GM19324 (cell line): ENCODE measurements at regions not wholly inside any gene's neighbourhood (a gene's known extent, or its start where the extent isn't known, plus 50 kb on each side); places are given as distances from the start of the nearest gene placed in this dataset.
"Not testable (repeated sequence)": the region's sequence is repeated elsewhere in the genome, so short reads cannot be mapped to it uniquely, and the experiment has no call there.

Source experiments
- ATAC-seq: cut with Tn5 transposase; IDR thresholded peaks from one replicate; pipeline ENCODE4 v1.9.1; 2021; ENCODE audit warnings: mild to moderate bottlenecking, moderate library complexity; ENCODE audit not compliant: unreplicated experiment, low FRiP score

DNA sequence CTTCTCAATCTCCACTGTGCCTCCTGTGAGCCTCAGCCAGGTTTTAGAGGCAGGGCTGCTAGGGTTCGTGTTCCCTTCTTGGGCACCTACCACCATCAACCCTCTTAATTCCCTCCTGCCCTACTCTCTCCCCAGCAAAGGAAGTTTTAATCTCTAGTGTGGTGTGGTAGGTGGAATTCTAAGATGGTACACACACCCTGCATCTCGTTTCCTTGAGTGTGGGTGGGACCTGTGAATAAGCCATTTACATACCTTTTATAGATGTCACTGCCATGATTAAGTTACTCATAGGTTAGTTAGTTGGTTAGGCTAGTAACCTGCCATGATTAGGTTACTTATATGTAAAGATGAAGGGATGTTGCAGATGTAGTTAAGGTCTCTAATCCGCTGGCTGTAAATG is 114.8 kb upstream of the VRK1 start:
- no peak for ATAC-seq

DNA sequence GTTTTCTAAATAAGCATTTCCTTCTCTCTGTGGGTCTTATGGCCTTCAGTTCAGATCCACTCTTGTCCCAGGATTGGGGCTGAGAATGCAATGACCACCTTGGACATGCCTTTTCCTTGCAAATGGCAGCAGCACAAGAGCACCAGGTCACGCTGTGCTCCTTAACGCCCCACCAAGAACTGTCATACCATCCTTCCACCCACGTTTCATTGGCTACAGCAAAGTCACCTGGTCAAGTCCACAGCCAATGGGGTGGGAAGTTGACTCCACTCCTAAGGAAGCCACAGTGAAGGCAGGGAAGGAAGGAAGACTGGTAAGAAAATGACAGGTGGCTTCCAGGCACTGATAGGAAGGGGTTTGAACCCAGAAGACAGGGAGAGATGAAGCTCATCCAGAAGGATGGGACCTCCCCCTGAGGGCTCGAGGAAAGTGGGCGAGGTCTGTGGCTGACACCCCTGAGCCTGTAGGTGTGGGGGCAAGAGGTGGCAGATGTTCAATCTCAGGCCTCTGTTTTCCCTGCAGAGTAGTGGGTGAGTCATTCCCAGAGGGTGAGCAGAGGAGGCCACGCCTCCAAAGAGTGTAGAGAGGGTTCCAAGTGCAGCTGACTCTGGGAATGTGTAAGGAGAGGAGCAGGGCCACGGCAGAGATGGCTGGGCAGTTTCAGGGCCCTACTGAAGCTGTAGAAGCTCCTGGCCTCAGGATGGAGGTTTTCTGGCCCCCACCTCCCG is 113.5 kb upstream of the VRK1 start:
- no peak for ATAC-seq

- ATAC-seq = no peak
Measured at GRCh38 chr14:96686126-96686525, 111.1 kb upstream of the VRK1 start.

DNA sequence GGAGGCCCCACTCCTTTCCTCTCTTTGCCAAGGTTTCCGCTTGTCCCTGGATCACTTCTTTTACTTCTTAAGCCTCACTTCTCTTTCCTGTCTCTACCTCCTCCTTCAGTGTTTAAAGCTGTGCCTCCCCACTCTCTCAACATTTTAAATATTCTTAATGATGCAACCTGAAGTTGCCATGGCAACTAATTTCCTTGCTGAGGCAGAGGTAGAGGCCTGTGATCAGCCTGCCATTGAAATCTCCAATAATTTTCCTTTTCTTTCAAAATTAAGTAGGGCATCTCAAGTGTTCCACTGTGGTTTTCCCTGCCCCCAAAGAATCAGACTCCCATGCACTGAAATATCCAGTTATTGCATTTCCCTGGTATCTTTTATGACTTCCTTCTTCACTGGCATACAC is 108.6 kb upstream of the VRK1 start:
- no peak for ATAC-seq

DNA sequence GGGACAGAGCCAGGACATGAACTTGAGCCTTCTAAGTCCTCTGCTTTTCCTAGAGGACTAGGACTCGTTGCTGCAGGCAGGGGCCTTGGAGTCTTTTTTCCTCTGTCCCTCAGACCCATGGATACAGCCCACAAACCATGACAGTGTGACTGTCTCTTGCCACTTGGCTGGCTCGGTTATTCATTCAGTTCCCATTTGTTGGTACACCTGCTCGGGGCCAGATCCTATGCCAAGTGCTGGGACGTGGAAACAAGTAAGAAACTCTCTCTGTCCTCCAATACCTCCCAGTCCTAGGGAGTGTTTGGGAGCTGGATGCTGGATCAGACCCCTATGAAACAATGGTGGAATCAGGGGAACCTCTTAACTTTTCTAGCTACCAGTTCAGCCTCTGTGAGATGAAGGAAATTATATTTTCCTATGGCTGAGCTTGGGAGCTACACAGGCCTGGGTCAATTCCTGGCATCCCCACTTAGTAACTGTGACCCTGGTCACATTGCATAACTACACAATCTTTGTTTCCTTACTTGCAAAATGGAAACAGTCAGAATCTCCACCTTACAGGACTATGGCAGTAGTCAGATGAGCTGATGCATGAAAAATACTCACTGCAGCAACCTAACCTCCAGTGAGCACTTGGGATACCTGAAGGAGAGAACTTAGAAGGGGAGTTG is 106.3 kb upstream of the VRK1 start:
- ATAC-seq = no peak

DNA sequence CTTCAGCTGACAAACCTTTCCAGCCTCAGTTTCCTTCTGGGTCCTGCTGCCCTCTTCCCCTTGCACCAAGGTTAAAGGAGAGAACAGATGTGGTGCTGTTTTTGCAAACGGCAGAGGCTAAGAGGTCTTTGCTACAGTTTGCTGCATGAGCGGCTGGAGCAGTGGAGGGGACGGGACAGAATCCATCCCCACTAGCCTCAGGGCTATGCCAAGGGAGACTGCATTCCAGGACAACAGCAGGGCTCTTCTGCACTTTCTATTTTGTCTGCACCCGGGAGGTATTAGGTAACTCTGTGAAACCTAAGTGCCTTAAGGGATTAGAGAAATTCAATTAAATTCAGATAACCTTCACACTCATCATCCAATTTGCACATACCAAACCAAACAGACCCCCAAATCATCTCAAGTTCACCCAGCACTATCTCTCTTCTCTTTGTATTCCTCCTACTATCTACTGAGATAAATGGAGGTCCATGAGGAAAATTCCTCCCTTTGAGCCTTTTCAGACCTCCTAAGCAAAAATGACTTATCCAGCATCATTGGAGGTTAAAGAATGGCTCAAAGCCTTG is 103.8 kb upstream of the VRK1 start:
- ATAC-seq = no peak

DNA sequence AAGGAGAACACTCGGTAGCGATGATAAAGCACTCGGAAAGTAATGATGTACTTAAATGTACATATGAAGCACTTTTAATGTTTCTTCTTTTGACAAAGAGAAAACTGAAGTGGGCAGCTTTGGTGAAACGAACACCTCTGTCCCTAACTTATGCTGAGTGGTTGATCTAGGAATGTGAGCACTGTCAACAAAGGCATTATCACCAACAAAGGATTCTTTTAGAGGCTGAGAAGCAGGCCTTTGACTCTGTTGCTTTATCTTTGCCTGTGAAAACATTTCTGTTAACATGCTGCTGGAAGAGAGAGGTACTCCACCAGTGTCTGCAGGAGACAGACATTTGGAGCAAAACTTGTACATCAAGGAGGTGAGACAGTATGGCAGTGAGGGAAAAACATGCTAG is 103.2 kb upstream of the VRK1 start:
- no peak for ATAC-seq

DNA sequence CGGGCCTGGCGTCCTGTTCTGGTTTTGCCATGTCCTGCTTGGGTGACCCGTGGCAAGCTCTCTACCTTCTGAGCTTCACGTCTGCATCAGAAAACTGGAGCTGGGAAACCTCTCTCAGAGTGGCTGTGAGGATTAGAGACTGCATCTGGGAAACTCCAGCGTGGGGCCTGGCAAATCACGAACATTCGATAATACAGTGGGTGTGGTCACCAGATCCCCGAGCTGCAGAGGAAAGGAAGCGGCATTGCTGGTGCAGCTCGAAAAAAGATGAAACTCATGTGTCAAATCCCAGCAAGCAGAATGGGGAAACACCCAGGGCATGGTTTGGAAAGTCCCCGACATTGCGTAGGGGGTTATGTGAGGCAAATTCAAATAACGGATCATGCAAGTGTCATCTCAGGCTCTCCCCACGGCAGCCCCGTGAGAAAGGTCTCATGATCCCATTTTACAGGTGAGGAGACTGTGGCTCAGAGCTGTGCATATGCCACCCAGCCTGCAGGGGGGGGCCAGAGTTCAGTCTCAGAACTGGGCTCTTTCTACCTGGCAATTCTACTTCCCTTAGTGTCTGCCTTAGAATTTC is 98.1 kb upstream of the VRK1 start:
- peak; percentile 48 for ATAC-seq

DNA sequence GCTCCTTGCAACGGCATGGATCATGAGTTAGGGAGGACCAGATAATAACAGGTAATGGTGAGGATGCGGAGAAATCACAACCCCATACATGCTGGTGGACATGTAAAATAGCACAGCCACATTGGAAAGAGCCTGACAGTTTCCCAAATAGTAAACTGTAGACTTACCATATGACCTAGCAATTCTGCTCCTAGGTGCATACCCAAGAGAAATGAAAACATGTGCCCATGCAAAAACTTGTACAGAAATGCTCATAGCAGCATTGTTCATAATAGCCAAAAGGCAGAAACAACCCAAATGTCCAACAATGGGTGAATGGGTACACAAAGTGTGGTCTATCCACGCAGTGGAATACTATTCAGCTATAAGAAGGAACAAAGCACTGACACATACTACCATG is 97.5 kb upstream of the VRK1 start:
- ATAC-seq = no peak

GRCh38 chr14:96702831-96703230 is 94.4 kb upstream of the VRK1 start:
- no peak for ATAC-seq

GRCh38 chr14:96705422-96706092 is 91.6 kb upstream of the VRK1 start:
- no peak for ATAC-seq

GRCh38 chr14:96706893-96707292 is 90.3 kb upstream of the VRK1 start:
- no peak for ATAC-seq

DNA sequence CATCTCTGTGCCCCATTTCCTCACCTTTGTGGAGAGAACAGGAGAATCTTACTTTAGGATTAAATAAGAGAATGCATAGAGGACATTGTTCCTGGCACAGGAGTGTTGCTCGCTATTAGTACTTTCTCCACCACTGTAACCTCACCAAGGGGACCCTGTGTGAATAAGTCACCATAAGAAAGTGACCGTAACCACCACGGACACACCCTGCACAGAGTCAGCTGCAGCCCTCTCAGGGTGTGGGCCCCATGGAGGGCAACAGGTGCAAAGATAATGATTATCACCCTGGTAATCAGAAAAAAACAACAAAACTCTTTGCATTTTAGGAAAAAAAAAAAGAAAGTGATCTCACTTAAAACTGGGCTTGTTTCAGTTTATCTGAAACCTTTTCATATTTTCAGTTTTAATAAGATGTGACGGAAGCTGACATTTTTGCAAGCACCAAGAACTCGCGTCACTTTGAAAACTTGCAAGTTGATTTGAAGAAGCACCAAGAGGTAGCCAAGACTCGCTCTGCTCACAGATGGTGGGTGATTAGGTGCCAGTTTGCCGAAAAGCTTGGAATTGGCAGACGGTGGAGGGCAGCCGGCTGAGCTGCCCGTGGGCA is 87.0 kb upstream of the VRK1 start:
- peak; percentile 59 for ATAC-seq

- no peak for ATAC-seq
Measured at GRCh38 chr14:96711559-96712267, 85.5 kb upstream of the VRK1 start.

- no peak for ATAC-seq
Measured at GRCh38 chr14:96713426-96713825, 83.8 kb upstream of the VRK1 start.

GRCh38 chr14:96714537-96714936 is 82.6 kb upstream of the VRK1 start:
- not testable (repeated sequence) for ATAC-seq

GRCh38 chr14:96717116-96717515 is 80.1 kb upstream of the VRK1 start:
- no peak for ATAC-seq

DNA sequence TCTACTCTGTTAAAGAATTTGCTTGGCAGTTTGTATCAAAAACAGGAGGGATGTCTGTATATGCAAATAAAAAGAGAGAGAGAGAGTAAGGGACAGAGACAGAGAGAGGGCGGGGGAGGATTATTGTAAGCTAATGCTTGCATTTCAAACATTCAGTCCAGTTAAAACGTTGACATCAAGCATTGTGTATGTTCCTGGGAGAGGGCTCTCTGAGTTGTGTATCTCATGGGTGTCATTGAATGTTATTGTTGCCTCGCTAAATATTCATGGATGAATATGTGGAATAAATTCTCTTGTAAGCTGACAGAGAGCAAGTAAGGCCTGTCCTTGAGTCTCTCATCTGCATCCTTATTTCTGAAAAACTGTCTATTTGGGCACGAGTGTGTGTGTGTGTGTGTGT is 78.8 kb upstream of the VRK1 start:
- ATAC-seq = no peak

DNA sequence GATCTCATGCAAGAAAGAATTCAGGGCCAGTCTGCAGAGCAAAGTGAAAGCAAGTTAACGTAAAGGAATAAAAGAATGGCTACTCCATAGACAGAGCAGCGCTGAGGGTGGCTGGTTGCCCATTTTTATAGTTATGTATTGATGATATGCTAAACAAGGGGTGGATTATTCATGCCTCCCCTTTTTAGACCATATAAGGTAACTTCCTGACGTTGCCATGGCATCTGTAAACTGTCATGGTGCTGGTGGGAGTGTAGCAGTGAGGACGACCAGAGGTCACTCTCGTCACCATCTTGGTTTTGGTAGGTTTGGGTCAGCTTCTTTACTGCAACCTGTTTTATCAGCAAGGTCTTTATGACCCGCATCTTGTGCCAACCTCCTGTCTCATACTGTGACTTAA is 76.5 kb upstream of the VRK1 start:
- ATAC-seq = not testable (repeated sequence)

DNA sequence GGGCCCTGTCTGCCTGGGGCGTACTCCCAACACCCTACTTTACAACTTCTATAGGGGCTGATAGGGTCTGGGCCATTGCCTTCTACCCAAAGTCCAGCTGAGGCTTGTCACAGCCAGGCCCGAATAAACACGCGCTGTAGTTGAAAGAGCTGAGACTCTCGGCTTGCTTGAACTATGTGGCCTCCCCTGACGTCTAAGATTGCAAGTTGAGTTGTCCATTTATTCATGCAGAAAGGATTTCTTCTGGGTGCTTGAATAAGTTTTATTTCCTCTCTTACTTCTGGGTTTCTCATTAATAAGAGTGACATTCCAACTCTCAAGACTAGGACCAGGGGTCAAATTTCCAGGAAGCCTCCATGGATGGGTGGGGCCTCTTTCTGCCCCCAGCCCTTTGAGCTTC is 74.4 kb upstream of the VRK1 start:
- no peak for ATAC-seq
